Bronchial epithelial cell (primary cell): ENCODE measurements at regions not wholly inside any gene's neighbourhood (a gene's known extent, or its start where the extent isn't known, plus 50 kb on each side); places are given as distances from the start of the nearest gene placed in this dataset.

Experiments
- DNase-seq: peaks from one replicate; pipeline ENCODE4 v3.0.0-alpha.2; 2010; ENCODE audit warnings: low read depth
- FAIRE-seq: peaks from 2 replicates; lab custom pipeline; 2011; peaks lifted over from hg19 to GRCh38; lab: Jason Lieb, UNC
- H3K27me3 ChIP-seq: 2 replicates; pipeline ENCODE4 v1.5.1; 2011; ENCODE audit warnings: low read length; ENCODE audit not compliant: control insufficient read depth, insufficient read depth
- H3K36me3 ChIP-seq: 2 replicates; pipeline ENCODE4 v1.5.1; 2011; ENCODE audit warnings: low read length; ENCODE audit not compliant: control insufficient read depth, insufficient read depth
- H3K4me3 ChIP-seq: 2 replicates; pipeline ENCODE4 v1.5.1; 2011; ENCODE audit warnings: mild to moderate bottlenecking, low read depth, low read length, control low read depth
- CTCF ChIP-seq: IDR thresholded peaks from 2 replicates; pipeline ENCODE4 v1.5.1; 2011; ENCODE audit warnings: mild to moderate bottlenecking, moderate library complexity, low read length, control low read depth, inconsistent platforms; ENCODE audit not compliant: insufficient read depth, severe bottlenecking

DNA sequence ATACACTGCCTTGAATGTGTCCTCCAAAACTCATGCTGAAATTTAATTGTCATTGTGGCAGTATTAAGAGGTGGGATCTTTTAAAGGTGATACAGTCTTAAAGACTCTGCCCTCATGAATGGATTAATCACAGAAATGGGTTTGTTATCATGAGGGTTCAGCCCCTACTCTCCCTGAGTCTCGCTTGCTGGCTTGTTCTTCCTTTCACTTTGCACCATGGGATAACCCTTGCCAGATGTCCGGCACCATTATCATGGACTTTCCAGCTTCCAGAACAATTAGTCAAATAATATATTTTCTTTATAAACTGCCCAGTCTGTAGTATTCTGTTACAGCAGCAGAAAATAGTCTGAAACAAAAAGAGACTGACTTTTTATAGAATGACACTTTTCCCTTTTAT lies 67.9 kb upstream of the TENT5A start:
- DNase-seq (no peak), FAIRE-seq (no peak)
- no peaks in the 10 kb centered on the region for H3K36me3 ChIP-seq
- no peak overlapping the region for H3K4me3 ChIP-seq
- TF ChIP-seq CTCF, result no peak
- no peaks in the 10 kb centered on the region for H3K27me3 ChIP-seq

- no peak for FAIRE-seq
- H3K4me3 ChIP-seq, result no peak overlapping the region
- no peaks in the 10 kb centered on the region for H3K36me3 ChIP-seq
- TF ChIP-seq CTCF, result no peak
- no peak for DNase-seq
- no peaks in the 10 kb centered on the region for H3K27me3 ChIP-seq
These were observed 67.3 kb upstream of the TENT5A start for GRCh38 chr6:81819767-81820166.

GRCh38 chr6:81818901-81819361 lies 66.5 kb upstream of the TENT5A start:
- H3K4me3 ChIP-seq, result no peak overlapping the region
- no peak for FAIRE-seq
- TF ChIP-seq CTCF, result no peak

GRCh38 chr6:81816380-81816779 lies 63.9 kb upstream of the TENT5A start:
- FAIRE-seq (no peak), DNase-seq (no peak)
- TF ChIP-seq CTCF, result no peak
- Histone ChIP-seq H3K4me3 (no peak overlapping the region), H3K36me3 (no peaks in the 10 kb centered on the region), H3K27me3 (no peaks in the 10 kb centered on the region)

More at GRCh38 chr6:81818901-81819361, 66.5 kb upstream of the TENT5A start:
- H3K27me3 ChIP-seq, result no peaks in the 10 kb centered on the region
- no peak for DNase-seq
- H3K36me3 ChIP-seq, result no peaks in the 10 kb centered on the region

DNA sequence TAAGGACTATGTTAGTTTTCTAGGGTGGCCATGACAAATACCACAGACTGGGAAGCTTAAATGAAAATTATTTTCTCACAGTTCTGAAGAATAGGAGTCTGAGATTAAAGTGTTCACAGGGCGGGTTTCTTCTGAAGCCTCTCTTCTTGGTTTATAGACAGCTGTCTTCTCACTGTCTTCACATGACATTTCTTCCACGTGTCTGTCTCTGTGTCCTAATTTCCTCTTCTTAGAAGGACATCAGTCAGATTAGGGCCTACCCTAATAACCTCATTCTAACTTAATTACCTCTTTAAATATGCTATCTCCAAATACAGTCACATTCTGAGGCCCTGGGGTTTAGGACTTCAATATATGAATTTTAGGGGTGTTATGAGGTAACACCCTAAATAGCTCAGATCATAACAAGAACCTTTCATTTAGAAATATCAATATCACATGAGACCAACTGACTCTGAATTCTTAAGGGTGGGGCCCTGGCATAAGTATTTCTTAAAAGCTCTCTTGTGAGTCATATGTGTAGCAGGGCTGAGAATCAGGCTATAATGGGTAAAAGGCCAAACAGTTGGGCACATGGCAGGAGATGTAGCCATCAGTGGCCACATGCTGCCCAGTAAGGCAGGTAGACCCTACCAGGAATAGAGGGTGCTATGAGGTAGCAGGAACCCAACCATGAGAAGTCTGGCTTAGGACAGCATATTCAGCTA lies 62.0 kb upstream of the TENT5A start:
- Histone ChIP-seq H3K4me3 (no peak overlapping the region), H3K27me3 (no peaks in the 10 kb centered on the region), H3K36me3 (no peaks in the 10 kb centered on the region)
- no peak for FAIRE-seq
- no peak for TF ChIP-seq CTCF
- peak; percentile 44 for DNase-seq

- H3K36me3 ChIP-seq, result no peaks in the 10 kb centered on the region
- FAIRE-seq, result no peak
- no peak for TF ChIP-seq CTCF
- H3K4me3 ChIP-seq, result no peak overlapping the region
- no peak for DNase-seq
- no peaks in the 10 kb centered on the region for H3K27me3 ChIP-seq
These were observed 60.8 kb upstream of the TENT5A start for GRCh38 chr6:81813305-81813704.
